HEK293T (cell line): ENCODE measurements at regions not wholly inside any gene's neighbourhood (a gene's known extent, or its start where the extent isn't known, plus 50 kb on each side); places are given as distances from the start of the nearest gene placed in this dataset.

Experiments
- ARNT ChIP-seq: fragments of 450-650 bp; IDR thresholded peaks from 2 replicates; pipeline ENCODE4 v1.6.1; 2017; ENCODE audit warnings: mild to moderate bottlenecking
- BHLHE40 ChIP-seq: fragments of 450-650 bp; IDR thresholded peaks from 2 replicates; pipeline ENCODE4 v1.6.1; 2016; ENCODE audit warnings: mild to moderate bottlenecking, moderate library complexity, borderline replicate concordance
- CTBP1 ChIP-seq: fragments of 450-650 bp; IDR thresholded peaks from 2 replicates; pipeline ENCODE4 v1.6.1; 2016; ENCODE audit warnings: borderline replicate concordance
- ELF4 ChIP-seq: fragments of 450-650 bp; IDR thresholded peaks from 2 replicates; pipeline ENCODE4 v1.6.1; 2017; ENCODE audit warnings: antibody characterized with exemption
- FOXA1 ChIP-seq: fragments of 450-650 bp; IDR thresholded peaks from 2 replicates; pipeline ENCODE4 v1.6.1; 2016; ENCODE audit warnings: mild to moderate bottlenecking
- FOXK2 ChIP-seq: fragments of 450-650 bp; IDR thresholded peaks from 2 replicates; pipeline ENCODE4 v1.6.1; 2016; ENCODE audit warnings: mild to moderate bottlenecking
- FOXM1 ChIP-seq: fragments of 450-650 bp; IDR thresholded peaks from 2 replicates; pipeline ENCODE4 v1.6.1; 2017; ENCODE audit warnings: mild to moderate bottlenecking, borderline replicate concordance
- HDGF ChIP-seq: fragments of 450-650 bp; IDR thresholded peaks from 2 replicates; pipeline ENCODE4 v1.6.1; 2017; ENCODE audit warnings: antibody characterized with exemption, borderline replicate concordance
- L3MBTL2 ChIP-seq: fragments of 450-650 bp; conservative IDR thresholded peaks from 2 replicates; pipeline ENCODE4 v1.6.1; 2016; ENCODE audit warnings: mild to moderate bottlenecking
- NFRKB ChIP-seq: fragments of 450-650 bp; IDR thresholded peaks from 2 replicates; pipeline ENCODE4 v1.6.1; 2016; ENCODE audit warnings: mild to moderate bottlenecking, moderate library complexity
- SP1 ChIP-seq: fragments of 450-650 bp; IDR thresholded peaks from 2 replicates; pipeline ENCODE4 v1.6.1; 2017
- SUZ12 ChIP-seq: fragments of 450-650 bp; IDR thresholded peaks from 2 replicates; pipeline ENCODE4 v1.6.1; 2016; ENCODE audit warnings: mild to moderate bottlenecking
- TARDBP ChIP-seq: fragments of 450-650 bp; IDR thresholded peaks from 2 replicates; pipeline ENCODE4 v1.6.1; 2016
- TF ChIP-seq, protein P1 (sequence below): fragments of 450-650 bp; IDR thresholded peaks from 2 replicates; pipeline ENCODE4 v1.6.1; 2016

DNA sequence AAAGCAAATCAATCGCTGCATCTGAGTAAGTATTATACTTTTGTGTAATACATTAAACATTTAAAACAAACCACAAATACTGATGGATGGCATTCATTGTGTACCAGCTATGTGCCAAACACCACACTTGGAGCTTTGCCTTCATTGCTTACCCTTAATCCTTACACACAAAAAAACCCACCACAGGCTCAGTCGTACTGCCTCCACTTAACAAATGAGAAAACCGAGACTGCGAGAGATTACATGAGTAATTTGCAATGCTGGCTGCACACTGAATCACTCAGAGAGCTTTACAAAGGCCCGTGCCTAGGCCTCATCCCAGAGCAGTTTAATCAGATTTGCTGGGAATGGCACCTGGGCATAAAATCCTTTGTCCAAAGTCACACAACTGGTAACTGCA, 130.5 kb downstream of the EDN1 start:
- TF ChIP-seq SP1: no peak
- no peak for TF ChIP-seq SUZ12
- no peak for TF ChIP-seq BHLHE40
- no peak for TF ChIP-seq L3MBTL2
- no peak for TF ChIP-seq ELF4
- no peak for TF ChIP-seq HDGF
- TF ChIP-seq FOXA1: no peak
- no peak for TF ChIP-seq NFRKB
- TF ChIP-seq TARDBP: no peak
- TF ChIP-seq FOXK2: no peak
- no peak for TF ChIP-seq ARNT
- TF ChIP-seq CTBP1: no peak
- TF ChIP-seq FOXM1: no peak
- TF ChIP-seq, protein P1, sequence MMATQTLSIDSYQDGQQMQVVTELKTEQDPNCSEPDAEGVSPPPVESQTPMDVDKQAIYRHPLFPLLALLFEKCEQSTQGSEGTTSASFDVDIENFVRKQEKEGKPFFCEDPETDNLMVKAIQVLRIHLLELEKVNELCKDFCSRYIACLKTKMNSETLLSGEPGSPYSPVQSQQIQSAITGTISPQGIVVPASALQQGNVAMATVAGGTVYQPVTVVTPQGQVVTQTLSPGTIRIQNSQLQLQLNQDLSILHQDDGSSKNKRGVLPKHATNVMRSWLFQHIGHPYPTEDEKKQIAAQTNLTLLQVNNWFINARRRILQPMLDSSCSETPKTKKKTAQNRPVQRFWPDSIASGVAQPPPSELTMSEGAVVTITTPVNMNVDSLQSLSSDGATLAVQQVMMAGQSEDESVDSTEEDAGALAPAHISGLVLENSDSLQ: no peak
